Ovary (tissue), 3 donors: ENCODE measurements at regions not wholly inside any gene's neighbourhood (a gene's known extent, or its start where the extent isn't known, plus 50 kb on each side); places are given as distances from the start of the nearest gene placed in this dataset.

Experiments used
- EP300 ChIP-seq: sonication (generic); formaldehyde crosslinking; IDR thresholded peaks from one replicate; pipeline ENCODE4 v1.6.1; 2017; ENCODE audit warnings: antibody characterized with exemption
- POLR2A ChIP-seq: fragments of 450-650 bp; IDR thresholded peaks from one replicate; pipeline ENCODE4 v1.6.1; 2017; ENCODE audit warnings: antibody characterized with exemption, mild to moderate bottlenecking, moderate library complexity
- TF ChIP-seq, protein P1 (sequence below), 3 donors: fragments of 450-650 bp in 2 of 3; fragments of 200-600 bp in 1 of 3; IDR thresholded peaks; one replicate each; pipeline versions ENCODE4 v1.5.1 to v1.8.0; 2016 to 2022; ENCODE audit warnings: antibody characterized with exemption in 3 of 3, mild to moderate bottlenecking in 1 of 3
- donor health status: DM: no; HTN: no; CAD: no.

DNA sequence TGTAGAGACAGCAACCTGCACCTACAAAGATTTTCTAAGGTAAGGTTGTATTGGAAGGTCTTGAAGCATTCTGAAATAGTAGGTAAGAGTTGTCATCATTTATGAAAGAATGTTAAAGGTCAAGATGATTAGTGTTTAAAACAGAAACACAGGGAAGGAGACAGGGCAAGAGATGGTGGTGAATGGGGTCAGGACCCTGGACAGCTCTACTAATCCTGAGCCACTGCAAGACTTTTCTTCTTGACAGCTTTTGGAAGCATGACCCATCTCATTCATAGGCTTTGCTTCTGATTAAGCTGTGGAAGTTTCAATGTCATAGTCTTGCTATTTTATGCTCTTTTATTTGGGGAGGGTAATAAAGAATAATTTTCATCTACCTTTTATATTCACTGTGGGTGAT is 75.5 kb upstream of the CAND1 start:
- TF ChIP-seq POLR2A, result no peak
- TF ChIP-seq, protein P1, sequence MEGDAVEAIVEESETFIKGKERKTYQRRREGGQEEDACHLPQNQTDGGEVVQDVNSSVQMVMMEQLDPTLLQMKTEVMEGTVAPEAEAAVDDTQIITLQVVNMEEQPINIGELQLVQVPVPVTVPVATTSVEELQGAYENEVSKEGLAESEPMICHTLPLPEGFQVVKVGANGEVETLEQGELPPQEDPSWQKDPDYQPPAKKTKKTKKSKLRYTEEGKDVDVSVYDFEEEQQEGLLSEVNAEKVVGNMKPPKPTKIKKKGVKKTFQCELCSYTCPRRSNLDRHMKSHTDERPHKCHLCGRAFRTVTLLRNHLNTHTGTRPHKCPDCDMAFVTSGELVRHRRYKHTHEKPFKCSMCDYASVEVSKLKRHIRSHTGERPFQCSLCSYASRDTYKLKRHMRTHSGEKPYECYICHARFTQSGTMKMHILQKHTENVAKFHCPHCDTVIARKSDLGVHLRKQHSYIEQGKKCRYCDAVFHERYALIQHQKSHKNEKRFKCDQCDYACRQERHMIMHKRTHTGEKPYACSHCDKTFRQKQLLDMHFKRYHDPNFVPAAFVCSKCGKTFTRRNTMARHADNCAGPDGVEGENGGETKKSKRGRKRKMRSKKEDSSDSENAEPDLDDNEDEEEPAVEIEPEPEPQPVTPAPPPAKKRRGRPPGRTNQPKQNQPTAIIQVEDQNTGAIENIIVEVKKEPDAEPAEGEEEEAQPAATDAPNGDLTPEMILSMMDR (IDR thresholded peaks at IDR 0.05), result no peak
- no peak for TF ChIP-seq EP300
